ENCODE measurements at regions not wholly inside any gene's neighbourhood (a gene's known extent, or its start where the extent isn't known, plus 50 kb on each side); places are given as distances from the start of the nearest gene placed in this dataset.
"Not testable (repeated sequence)": the region's sequence is repeated elsewhere in the genome, so short reads cannot be mapped to it uniquely, and the experiment has no call there.

DNA sequence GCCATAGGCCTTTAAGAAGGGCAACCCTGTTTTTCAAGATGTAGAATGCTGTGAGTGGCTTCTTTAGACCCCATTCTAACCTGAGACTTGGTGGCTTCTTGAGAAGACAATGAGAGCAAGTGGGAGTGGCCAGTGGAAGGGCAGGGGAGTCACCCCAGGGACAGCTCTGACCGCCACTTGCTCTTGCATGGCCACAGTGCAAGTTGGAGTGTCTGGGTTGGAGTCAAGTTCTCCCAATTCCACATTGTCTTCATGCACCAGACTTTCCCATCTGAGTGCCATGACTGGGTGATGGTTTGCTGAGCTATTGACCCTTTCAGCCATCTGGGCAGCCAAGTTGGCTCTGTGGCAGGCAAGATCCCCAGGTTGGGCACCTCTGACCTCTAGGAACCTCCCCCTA lies 148.0 kb upstream of the SKOR2 start:
- in situ Hi-C loops (cut with MboI; ENCODE audit: low pct_unique_long_range_greater_than_20kb, low sequenced_read_pairs): no loop called here
- no peak for DNase-seq

DNA sequence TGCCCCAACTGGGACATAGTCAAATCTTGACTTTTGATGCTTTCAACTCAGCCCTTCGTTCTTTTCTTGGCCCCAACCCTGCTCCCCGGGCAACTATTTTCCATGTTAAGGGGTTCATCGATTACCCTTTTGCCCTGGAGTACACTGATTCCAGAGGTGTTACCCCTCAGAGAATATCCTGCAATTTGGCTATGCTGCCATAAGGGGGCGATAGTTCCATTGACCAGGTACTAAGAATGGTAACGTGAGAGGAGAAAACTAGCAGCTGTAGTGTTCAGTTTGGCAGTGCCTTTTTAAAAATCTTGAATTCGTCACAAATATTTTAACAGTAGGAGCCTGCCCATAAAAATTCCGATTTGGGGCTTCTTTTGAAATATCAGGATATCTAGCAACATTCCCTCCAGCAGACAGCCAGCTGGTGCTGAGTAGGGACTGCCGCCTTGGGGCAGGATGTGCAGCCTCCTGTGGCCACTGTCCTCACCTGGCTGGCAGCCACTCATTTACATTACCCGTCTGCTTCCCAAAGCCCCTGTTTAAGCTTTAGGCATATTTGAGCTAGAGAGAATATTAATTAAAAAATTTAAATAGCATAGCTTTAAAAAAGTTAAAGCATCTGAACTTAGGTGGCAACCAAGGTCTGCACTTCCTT lies 146.3 kb upstream of the SKOR2 start:
- DNase-seq: peak; percentile 38
- in situ Hi-C loops (cut with MboI; ENCODE audit: low pct_unique_long_range_greater_than_20kb, low sequenced_read_pairs): no loop called here

- in situ Hi-C loops (cut with MboI; ENCODE audit: low pct_unique_long_range_greater_than_20kb, low sequenced_read_pairs): no loop called here
- DNase-seq: no peak
Measured at GRCh38 chr18:47391665-47392064, 140.2 kb upstream of the SKOR2 start.

GRCh38 chr18:47390410-47391024 lies 139.1 kb upstream of the SKOR2 start:
- no peak for DNase-seq
- in situ Hi-C loops (cut with MboI; ENCODE audit: low pct_unique_long_range_greater_than_20kb, low sequenced_read_pairs): no loop called here

DNA sequence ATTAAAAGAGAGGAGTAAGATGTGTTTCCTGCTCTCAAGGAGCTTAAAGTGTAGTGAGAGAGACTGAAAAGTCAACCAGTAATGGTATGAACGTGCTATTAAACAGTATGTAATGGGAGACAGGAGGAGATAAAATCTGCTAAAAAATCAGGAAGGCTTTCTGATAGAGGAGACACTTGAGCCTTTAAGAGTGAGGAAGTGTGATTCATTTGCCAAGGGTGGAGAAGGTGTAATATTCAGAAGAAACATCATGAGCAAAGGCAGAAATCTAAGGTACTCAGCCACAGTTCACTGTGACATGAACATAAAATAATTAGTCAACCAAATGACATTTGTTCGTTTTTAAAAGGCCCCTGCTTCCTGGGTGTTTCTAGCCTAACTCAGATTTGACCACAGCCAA lies 137.8 kb upstream of the SKOR2 start:
- DNase-seq: no peak
- in situ Hi-C loops (cut with MboI; ENCODE audit: low pct_unique_long_range_greater_than_20kb, low sequenced_read_pairs): no loop called here

GRCh38 chr18:47387864-47388263 lies 136.4 kb upstream of the SKOR2 start:
- no peak for DNase-seq
- in situ Hi-C loops (cut with MboI; ENCODE audit: low pct_unique_long_range_greater_than_20kb, low sequenced_read_pairs): no loop called here

DNA sequence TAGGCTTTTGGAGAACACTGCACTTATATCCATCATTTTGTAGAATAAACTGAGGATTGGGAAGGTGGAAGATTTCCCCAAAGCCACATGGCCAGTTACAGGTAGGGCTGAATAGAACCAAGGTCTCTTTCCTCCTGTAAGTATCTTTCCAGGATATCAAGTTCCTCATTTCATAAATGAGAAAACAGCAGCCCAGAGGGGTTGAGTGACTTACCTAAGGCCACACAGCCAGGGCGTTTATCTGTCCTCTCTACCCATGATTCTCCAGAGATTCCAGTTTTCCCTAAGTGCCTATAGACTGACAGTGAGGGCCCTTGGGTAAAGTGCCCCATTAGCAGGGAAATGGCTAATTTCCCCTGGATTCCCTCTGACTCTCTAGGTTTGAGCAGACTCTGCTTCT lies 132.3 kb upstream of the SKOR2 start:
- DNase-seq: no peak
- in situ Hi-C loops (cut with MboI; ENCODE audit: low pct_unique_long_range_greater_than_20kb, low sequenced_read_pairs): no loop called here

- in situ Hi-C loops (cut with MboI; ENCODE audit: low pct_unique_long_range_greater_than_20kb, low sequenced_read_pairs): no loop called here
Measured at GRCh38 chr18:47381975-47382570, 130.6 kb upstream of the SKOR2 start.

DNA sequence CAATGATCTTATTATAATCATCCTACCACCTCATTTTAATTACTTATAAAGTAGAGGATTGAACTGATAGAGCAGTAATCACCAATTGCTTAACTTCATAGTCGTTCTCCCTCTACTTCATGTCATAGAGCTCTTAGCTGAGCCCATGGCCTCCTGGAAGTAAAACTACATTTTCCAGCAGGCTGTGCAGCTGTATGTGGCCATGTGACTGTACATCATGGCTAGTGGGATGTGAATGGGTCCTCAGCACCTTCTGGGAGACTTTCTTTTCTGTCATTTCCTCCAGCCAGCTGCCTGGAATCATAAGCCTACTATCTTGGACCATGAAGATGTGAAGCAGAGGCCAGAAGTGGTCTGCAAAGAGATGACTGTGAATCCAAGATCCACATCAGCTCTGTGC lies 128.7 kb upstream of the SKOR2 start:
- no peak for DNase-seq
- in situ Hi-C loops (cut with MboI; ENCODE audit: low pct_unique_long_range_greater_than_20kb, low sequenced_read_pairs): no loop called here

More at GRCh38 chr18:47381975-47382570, 130.6 kb upstream of the SKOR2 start:
- DNase-seq: no peak

- no peak for DNase-seq
- in situ Hi-C loops (cut with MboI; ENCODE audit: low pct_unique_long_range_greater_than_20kb, low sequenced_read_pairs): no loop called here
Measured at GRCh38 chr18:47373465-47373864, 122.0 kb upstream of the SKOR2 start.

- no peak for DNase-seq
- in situ Hi-C loops (cut with MboI; ENCODE audit: low pct_unique_long_range_greater_than_20kb, low sequenced_read_pairs): no loop called here
Measured at GRCh38 chr18:47370052-47370451, 118.6 kb upstream of the SKOR2 start.

DNA sequence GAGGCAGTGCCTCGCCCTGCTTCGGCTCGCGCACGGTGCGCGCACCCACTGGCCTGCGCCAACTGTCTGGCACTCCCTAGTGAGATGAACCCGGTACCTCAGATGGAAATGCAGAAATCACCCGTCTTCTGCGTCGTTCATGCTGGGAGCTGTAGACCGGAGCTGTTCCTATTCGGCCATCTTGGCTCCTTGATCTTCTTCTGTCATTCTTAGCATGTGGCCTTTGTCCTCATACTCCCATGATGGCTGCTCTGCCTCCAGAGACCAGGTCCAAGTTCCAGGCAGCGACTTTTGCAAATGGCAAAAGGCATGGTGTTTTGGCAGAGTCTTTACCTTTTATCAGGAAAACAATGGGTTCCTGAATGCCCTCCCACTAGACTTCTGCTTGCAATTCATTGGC lies 102.6 kb upstream of the SKOR2 start:
- DNase-seq; in situ Hi-C loops (cut with MboI; ENCODE audit: low pct_unique_long_range_greater_than_20kb, low sequenced_read_pairs): not testable (repeated sequence)

GRCh38 chr18:47346016-47346415 lies 94.6 kb upstream of the SKOR2 start:
- in situ Hi-C loops (cut with MboI; ENCODE audit: low pct_unique_long_range_greater_than_20kb, low sequenced_read_pairs): no loop called here
- no peak for DNase-seq

DNA sequence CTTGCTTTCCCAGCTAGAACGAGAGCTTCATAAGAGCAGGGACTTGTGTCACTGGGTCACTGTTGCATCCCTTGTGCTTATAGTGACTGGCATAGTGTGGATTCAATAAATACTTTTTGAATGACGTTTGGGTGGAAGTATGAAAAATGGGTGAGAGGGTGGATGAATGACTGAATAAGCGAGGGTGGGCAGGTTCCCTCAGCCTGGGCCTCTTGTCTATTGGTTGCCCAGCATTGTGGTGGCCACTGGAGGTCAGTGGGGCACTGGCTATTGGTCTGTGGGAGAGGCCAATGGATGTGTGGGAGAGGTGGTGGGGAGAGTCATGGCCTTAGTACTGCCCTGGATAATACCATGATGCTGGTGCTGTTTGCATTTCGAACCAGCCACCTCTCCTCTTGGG lies 93.8 kb upstream of the SKOR2 start:
- no peak for DNase-seq
- in situ Hi-C loops (cut with MboI; ENCODE audit: low pct_unique_long_range_greater_than_20kb, low sequenced_read_pairs): no loop called here

DNA sequence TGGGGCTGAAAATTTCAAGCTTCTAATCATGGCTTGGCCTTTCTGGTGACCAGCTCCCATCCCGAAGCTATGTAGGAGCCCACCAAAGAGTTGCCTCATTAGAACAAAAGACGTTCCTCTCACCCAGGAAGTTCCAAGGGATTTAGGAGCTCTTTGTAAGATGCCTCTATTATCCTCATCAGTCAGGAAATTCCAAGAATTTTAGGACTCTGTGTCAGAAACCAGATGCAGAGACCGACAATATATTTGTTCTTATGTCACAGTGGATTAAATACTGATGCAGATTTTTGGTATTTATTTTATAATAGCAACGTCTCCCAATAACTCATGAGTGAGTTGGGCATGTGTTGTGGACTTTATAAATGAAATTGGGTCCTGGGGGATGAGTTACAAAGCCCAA lies 91.8 kb upstream of the SKOR2 start:
- no peak for DNase-seq
- in situ Hi-C loops (cut with MboI; ENCODE audit: low pct_unique_long_range_greater_than_20kb, low sequenced_read_pairs): no loop called here

GRCh38 chr18:47342566-47342965 lies 91.1 kb upstream of the SKOR2 start:
- DNase-seq: no peak
- in situ Hi-C loops (cut with MboI; ENCODE audit: low pct_unique_long_range_greater_than_20kb, low sequenced_read_pairs): no loop called here

DNA sequence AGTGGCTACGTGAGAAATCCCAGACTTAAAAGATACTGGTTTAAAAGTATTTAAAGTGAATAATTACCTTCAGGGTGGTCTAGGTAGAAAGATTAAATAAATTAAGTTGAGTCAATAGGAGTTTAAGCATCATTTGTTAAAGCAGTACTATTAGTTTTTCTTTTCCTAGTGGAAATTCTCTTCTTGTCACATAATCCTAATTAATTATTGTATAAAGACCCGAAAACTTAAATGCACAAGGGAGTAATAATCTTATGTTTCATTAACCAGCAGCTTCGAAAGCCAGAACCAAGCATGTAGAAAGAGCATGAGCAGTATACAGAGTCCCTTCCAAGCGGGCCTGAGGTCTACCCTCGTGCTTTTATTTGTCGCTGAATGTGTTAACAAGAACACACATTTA lies 90.2 kb upstream of the SKOR2 start:
- in situ Hi-C loops (cut with MboI; ENCODE audit: low pct_unique_long_range_greater_than_20kb, low sequenced_read_pairs): no loop called here
- no peak for DNase-seq

DNA sequence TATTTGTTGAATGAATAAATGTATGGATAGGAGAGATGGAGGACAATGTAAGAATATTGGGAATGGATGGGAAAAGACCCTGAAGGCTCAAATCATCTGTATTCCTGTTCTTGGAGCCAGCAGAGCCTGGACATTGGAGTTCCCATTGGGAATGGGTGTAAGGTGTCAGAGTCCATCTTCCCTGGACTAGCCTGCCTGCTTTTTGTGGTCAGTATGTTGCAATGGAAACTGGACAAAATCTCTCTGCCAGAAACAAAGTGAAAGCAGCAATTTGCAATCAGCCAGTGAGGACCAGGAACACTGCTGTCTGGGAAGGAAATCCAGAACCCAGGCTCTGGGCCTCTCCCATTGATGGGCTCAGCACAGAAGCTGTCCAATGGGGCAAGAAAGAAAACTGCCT lies 83.5 kb upstream of the SKOR2 start:
- in situ Hi-C loops (cut with MboI; ENCODE audit: low pct_unique_long_range_greater_than_20kb, low sequenced_read_pairs): no loop called here
- no peak for DNase-seq

GRCh38 chr18:47333926-47334635 lies 82.6 kb upstream of the SKOR2 start:
- DNase-seq: no peak
- in situ Hi-C loops (cut with MboI; ENCODE audit: low pct_unique_long_range_greater_than_20kb, low sequenced_read_pairs): no loop called here

DNA sequence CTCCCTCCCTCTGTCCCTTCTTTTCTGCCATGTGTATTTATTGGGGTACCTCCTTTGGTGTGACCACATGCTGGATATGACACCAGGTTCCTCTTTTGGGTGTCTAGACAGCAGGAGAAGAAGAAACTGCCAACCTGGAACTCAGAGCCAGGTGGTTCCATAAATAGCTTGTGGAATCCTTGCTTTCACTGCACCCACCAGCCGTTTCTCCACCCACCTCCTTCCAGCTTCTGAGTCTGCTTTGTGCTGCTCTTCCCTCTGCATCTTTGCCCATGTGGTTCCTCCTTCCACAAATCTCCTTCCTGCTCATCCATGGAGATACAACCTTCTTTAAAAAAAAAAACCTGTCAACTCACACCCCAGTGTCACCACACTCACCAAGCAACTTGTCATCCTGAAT lies 80.2 kb upstream of the SKOR2 start:
- DNase-seq: no peak
- in situ Hi-C loops (cut with MboI; ENCODE audit: low pct_unique_long_range_greater_than_20kb, low sequenced_read_pairs): no loop called here

All from KBM-7 (cell line).